Psoas muscle (tissue), 7 donors: ENCODE measurements at regions not wholly inside any gene's neighbourhood (a gene's known extent, or its start where the extent isn't known, plus 50 kb on each side); places are given as distances from the start of the nearest gene placed in this dataset.
A peak's percentile ranks its signal among the peaks of the same experiment; 100 is the strongest.
"Not testable (repeated sequence)": the region's sequence is repeated elsewhere in the genome, so short reads cannot be mapped to it uniquely, and the experiment has no call there.

Experiments used
- ATAC-seq, 4 donors: fragments of 200-7000 bp; cut with Tn5 transposase; one replicate each; pipeline ENCODE4 v1.9.1; 2020; ENCODE audit warnings: moderate library complexity in 3 of 4, mild to moderate bottlenecking in 2 of 4
- DNase-seq, 2 donors: peaks; one replicate each; pipeline ENCODE4 v3.0.0-alpha.2; 2020
- H3K27ac ChIP-seq: fragments of 200-600 bp; one replicate; pipeline ENCODE4 v1.8.0; 2022
- H3K27me3 ChIP-seq, 3 donors: fragments of 200-600 bp in 1 of 3; one replicate each; pipeline versions ENCODE4 v1.6.1 to v1.8.0; 2013 to 2022; ENCODE audit warnings: low read length in 2 of 3, mild to moderate bottlenecking in 2 of 3, moderate library complexity in 1 of 3; ENCODE audit not compliant: insufficient read depth in 3 of 3
- H3K36me3 ChIP-seq, 2 donors: fragments of 200-600 bp in 1 of 2; one replicate each; pipeline versions ENCODE4 v1.6.1 to v1.8.0; 2013 to 2022; ENCODE audit warnings: low read depth in 1 of 2, mild to moderate bottlenecking in 1 of 2, moderate library complexity in 1 of 2; ENCODE audit not compliant: insufficient read depth in 1 of 2
- H3K4me1 ChIP-seq: fragments of 200-600 bp; one replicate; pipeline ENCODE4 v1.8.0; 2022
- H3K4me3 ChIP-seq: fragments of 200-600 bp; one replicate; pipeline ENCODE4 v1.8.0; 2022; ENCODE audit warnings: mild to moderate bottlenecking
- H3K9me3 ChIP-seq: fragments of 200-600 bp; one replicate; pipeline ENCODE4 v1.8.0; 2022
- WGBS, 3 donors: extraction: QIAGEN DNeasy Blood & Tissue Kit; methylation state at CpG; one replicate each; pipeline versions ENCODE4 v1.1.6 to v1.1.7; 2013; 5-methylcytosine and 5-hydroxymethylcytosine counted together
- intact Hi-C, 2 donors: fragments of 100-400 bp; cut with DNase I; formaldehyde crosslinking; loops; one replicate each; pipeline versions ENCODE4 v1.11.0 to v1.14.2; 2022
- donor health status: healthy with polysubstance abuse.
- donor health status: DM: no; HTN: no; CAD: no; lungs with moderate emphysema.
- donor health status: Bipolar disorder and iron deficiency.
- donor health status: healthy.
- donor health status: DM: yes; HTN: yes; CAD: no.
- donor health status: DM: no; HTN: no; CAD: no.
- donor health status: DM: yes; HTN: yes; CAD: no.

- DNase-seq, H3K4me1 ChIP-seq, H3K27me3 ChIP-seq, ATAC-seq, H3K36me3 ChIP-seq, H3K9me3 ChIP-seq, intact Hi-C loops, H3K27ac ChIP-seq, H3K4me3 ChIP-seq: not testable (repeated sequence)
- 96 to 100% (median 99%) methylated on average over 2 of the region's 3 CpGs for WGBS, 3 donors
Observed at GRCh38 chr2:87567912-87568311, 180.0 kb upstream of the PLGLB2 start.

GRCh38 chr2:87568554-87569278 is 179.2 kb upstream of the PLGLB2 start:
- H3K4me3 ChIP-seq, H3K9me3 ChIP-seq, ATAC-seq, H3K27ac ChIP-seq, DNase-seq, H3K27me3 ChIP-seq, H3K36me3 ChIP-seq, intact Hi-C loops, H3K4me1 ChIP-seq: not testable (repeated sequence)
- WGBS, 3 donors, result 94 to 95% (median 94%) methylated on average over 8 of the region's 10 CpGs

- 72 to 83% (median 77%) methylated on average over 7 to 10 of the region's 11 CpGs for WGBS, 3 donors
- DNase-seq, intact Hi-C loops, H3K4me3 ChIP-seq, H3K27ac ChIP-seq, H3K9me3 ChIP-seq, H3K36me3 ChIP-seq, H3K4me1 ChIP-seq, H3K27me3 ChIP-seq, ATAC-seq: not testable (repeated sequence)
Observed at GRCh38 chr2:87569689-87570397, 178.0 kb upstream of the PLGLB2 start.

GRCh38 chr2:87571889-87572465 is 175.9 kb upstream of the PLGLB2 start:
- H3K36me3 ChIP-seq, ATAC-seq, H3K27me3 ChIP-seq, H3K4me1 ChIP-seq, H3K9me3 ChIP-seq, intact Hi-C loops, H3K27ac ChIP-seq, H3K4me3 ChIP-seq, DNase-seq: not testable (repeated sequence)
- 97 to 100% (median 100%) methylated on average over 1 to 2 of the region's 8 CpGs for WGBS, 3 donors

- DNase-seq, H3K4me1 ChIP-seq, ATAC-seq, H3K9me3 ChIP-seq, H3K36me3 ChIP-seq, intact Hi-C loops, H3K27ac ChIP-seq, H3K4me3 ChIP-seq, H3K27me3 ChIP-seq: not testable (repeated sequence)
- WGBS, 3 donors, result 80 to 84% (median 81%) methylated on average over 4 to 6 of the region's 12 CpGs
Observed at GRCh38 chr2:87572906-87573305, 175.0 kb upstream of the PLGLB2 start.

- DNase-seq, H3K4me3 ChIP-seq, intact Hi-C loops, H3K4me1 ChIP-seq, H3K9me3 ChIP-seq, H3K27me3 ChIP-seq, H3K36me3 ChIP-seq, H3K27ac ChIP-seq: not testable (repeated sequence)
- 9 to 23% (median 16%) methylated on average over 4 of the region's 14 CpGs for WGBS, 3 donors
- peak; percentile 40 to 82 (median 70) for ATAC-seq
Observed at GRCh38 chr2:87573386-87574192, 174.3 kb upstream of the PLGLB2 start.

- DNase-seq, intact Hi-C loops, H3K36me3 ChIP-seq, H3K27me3 ChIP-seq, H3K4me3 ChIP-seq, H3K9me3 ChIP-seq, H3K4me1 ChIP-seq, H3K27ac ChIP-seq: not testable (repeated sequence)
- ATAC-seq, result peak; percentile 37 to 53 (median 48)
- 69 to 85% (median 70%) methylated on average over 3 to 7 of the region's 10 CpGs for WGBS, 3 donors
Observed at GRCh38 chr2:87574193-87575119, 173.4 kb upstream of the PLGLB2 start.

GRCh38 chr2:87575138-87575537 is 172.7 kb upstream of the PLGLB2 start:
- H3K36me3 ChIP-seq, ATAC-seq, H3K27me3 ChIP-seq, H3K27ac ChIP-seq, DNase-seq, H3K4me1 ChIP-seq, H3K4me3 ChIP-seq, H3K9me3 ChIP-seq, intact Hi-C loops: not testable (repeated sequence)
- 85 to 95% (median 87%) methylated on average over 4 to 5 of the region's 5 CpGs for WGBS, 3 donors

- H3K36me3 ChIP-seq, H3K4me3 ChIP-seq, H3K4me1 ChIP-seq, DNase-seq, H3K9me3 ChIP-seq, ATAC-seq, intact Hi-C loops, H3K27me3 ChIP-seq, H3K27ac ChIP-seq: not testable (repeated sequence)
- WGBS, 3 donors, result no CpG with 5 or more reads among the region's 2 CpGs
Observed at GRCh38 chr2:87577358-87577757, 170.5 kb upstream of the PLGLB2 start.

GRCh38 chr2:87582152-87582551 is 165.7 kb upstream of the PLGLB2 start:
- no CpG with 5 or more reads among the region's 4 CpGs for WGBS, 3 donors
- H3K27me3 ChIP-seq, H3K9me3 ChIP-seq, H3K36me3 ChIP-seq, ATAC-seq, H3K27ac ChIP-seq, DNase-seq, H3K4me1 ChIP-seq, intact Hi-C loops, H3K4me3 ChIP-seq: not testable (repeated sequence)
